GM23248 (cell line): ENCODE measurements at regions not wholly inside any gene's neighbourhood (a gene's known extent, or its start where the extent isn't known, plus 50 kb on each side); places are given as distances from the start of the nearest gene placed in this dataset.

ENCODE experiments used
- DNase-seq: peaks from one replicate; pipeline ENCODE4 v3.0.0-alpha.2; 2015
- H2AFZ ChIP-seq: fragments of 200-600 bp; sonication (generic); 2 replicates; pipeline ENCODE4 v1.6.1; 2016; ENCODE audit warnings: antibody characterized with exemption
- H3F3A ChIP-seq: fragments of 200-600 bp; sonication (generic); 2 replicates; pipeline ENCODE4 v1.6.1; 2016; ENCODE audit warnings: mild to moderate bottlenecking, antibody characterized with exemption, mixed run types; ENCODE audit not compliant: insufficient read depth
- H3K27ac ChIP-seq: fragments of 200-600 bp; sonication (generic); 2 replicates; pipeline ENCODE4 v1.5.1; 2016; ENCODE audit warnings: mild to moderate bottlenecking
- H3K27me3 ChIP-seq: fragments of 200-600 bp; sonication (generic); replicated peaks from 2 replicates; pipeline ENCODE4 v1.6.1; 2016; ENCODE audit warnings: mild to moderate bottlenecking; ENCODE audit not compliant: insufficient read depth
- H3K36me3 ChIP-seq: fragments of 200-600 bp; sonication (generic); 2 replicates; pipeline ENCODE4 v1.6.1; 2016; ENCODE audit warnings: low read depth, mild to moderate bottlenecking
- H3K4me1 ChIP-seq: fragments of 200-600 bp; sonication (generic); 2 replicates; pipeline ENCODE4 v1.6.1; 2016; ENCODE audit warnings: mild to moderate bottlenecking; ENCODE audit not compliant: insufficient read depth
- H3K4me2 ChIP-seq: fragments of 200-600 bp; sonication (generic); one replicate; pipeline ENCODE4 v1.6.1; 2016; ENCODE audit warnings: mild to moderate bottlenecking; ENCODE audit not compliant: unreplicated experiment
- H3K4me3 ChIP-seq: fragments of 200-600 bp; sonication (generic); 2 replicates; pipeline ENCODE4 v1.5.1; 2016; ENCODE audit warnings: mild to moderate bottlenecking
- H3K79me2 ChIP-seq: fragments of 200-600 bp; sonication (generic); 2 replicates; pipeline ENCODE4 v1.6.1; 2016; ENCODE audit warnings: mild to moderate bottlenecking; ENCODE audit not compliant: insufficient read depth
- H3K9ac ChIP-seq: fragments of 200-600 bp; sonication (generic); 2 replicates; pipeline ENCODE4 v1.6.1; 2016; ENCODE audit warnings: mild to moderate bottlenecking
- H3K9me2 ChIP-seq: fragments of 200-600 bp; sonication (generic); 2 replicates; pipeline ENCODE4 v1.6.1; 2016; ENCODE audit warnings: mixed run types, mild to moderate bottlenecking, moderate library complexity; ENCODE audit not compliant: insufficient read depth
- H3K9me3 ChIP-seq: fragments of 200-600 bp; sonication (generic); one replicate; pipeline ENCODE4 v1.6.1; 2017; ENCODE audit warnings: low read depth
- H4K20me1 ChIP-seq: fragments of 200-600 bp; sonication (generic); 2 replicates; pipeline ENCODE4 v1.6.0; 2016; ENCODE audit not compliant: insufficient read depth
- EZH2 ChIP-seq: fragments of 200-600 bp; sonication (generic); IDR thresholded peaks from 2 replicates; pipeline ENCODE4 v1.6.1; 2018; ENCODE audit warnings: antibody characterized with exemption, mild to moderate bottlenecking; ENCODE audit not compliant: insufficient read depth, poor library complexity, severe bottlenecking
- EZH2phosphoT487 ChIP-seq: fragments of 200-600 bp; sonication (generic); IDR thresholded peaks from 2 replicates; pipeline ENCODE4 v1.6.1; 2018; ENCODE audit warnings: antibody characterized with exemption, moderate library complexity, mild to moderate bottlenecking, low read depth; ENCODE audit not compliant: insufficient read depth
- WGBS, 2 experiments: methylation state at CpG; one replicate each; pipeline ENCODE4 v1.1.6; 2015 to 2017; ENCODE audit warnings: low lambda C conversion rate in 2 of 2, low coverage in 1 of 2; ENCODE audit errors: missing lambda C conversion rate in 2 of 2; 5-methylcytosine and 5-hydroxymethylcytosine counted together
- in situ Hi-C: fragments of 300-500 bp; cut with MboI; formaldehyde crosslinking; loops from 2 replicates; pipeline ENCODE4 v1.15.0; 2020

- H3F3A ChIP-seq = no peaks in the 10 kb centered on the region
- no peaks in the 10 kb centered on the region for H3K9me3 ChIP-seq
- in situ Hi-C loops = no loop called here
- H2AFZ ChIP-seq = no peak overlapping the region
- no peak overlapping the region for H3K27ac ChIP-seq
- H3K4me2 ChIP-seq = no peak overlapping the region
- no peaks in the 10 kb centered on the region for H4K20me1 ChIP-seq
- no peak for DNase-seq
- no peak for TF ChIP-seq EZH2
- no peak for TF ChIP-seq EZH2phosphoT487
- no peak overlapping the region for H3K9ac ChIP-seq
- H3K36me3 ChIP-seq = no peaks in the 10 kb centered on the region
- H3K9me2 ChIP-seq = no peaks in the 10 kb centered on the region
- no peaks in the 10 kb centered on the region for H3K4me1 ChIP-seq
- no peaks in the 10 kb centered on the region for H3K79me2 ChIP-seq
- no peak overlapping the region for H3K4me3 ChIP-seq
- WGBS, 2 experiments = 86 to 88% methylated on average over 3 of the region's 3 CpGs
- H3K27me3 ChIP-seq = no peaks in the 10 kb centered on the region
Measured at GRCh38 chr16:51752438-51752995, 601.4 kb upstream of the SALL1 start.

GRCh38 chr16:51747329-51747728, 596.3 kb upstream of the SALL1 start:
- no peaks in the 10 kb centered on the region for H3K9me3 ChIP-seq
- H3K79me2 ChIP-seq = no peaks in the 10 kb centered on the region
- no peak for DNase-seq
- no peaks in the 10 kb centered on the region for H3K27me3 ChIP-seq
- no peak overlapping the region for H3K27ac ChIP-seq
- H3K4me1 ChIP-seq = no peaks in the 10 kb centered on the region
- TF ChIP-seq EZH2 (no peak), EZH2phosphoT487 (no peak)
- no peak overlapping the region for H3K9ac ChIP-seq
- WGBS, 2 experiments = 63 to 67% methylated on average over 4 of the region's 4 CpGs
- no peak overlapping the region for H2AFZ ChIP-seq
- H3K4me3 ChIP-seq = no peak overlapping the region
- no peaks in the 10 kb centered on the region for H3K36me3 ChIP-seq
- in situ Hi-C loops = no loop called here
- no peaks in the 10 kb centered on the region for H4K20me1 ChIP-seq
- H3F3A ChIP-seq = no peaks in the 10 kb centered on the region
- no peak overlapping the region for H3K4me2 ChIP-seq
- no peaks in the 10 kb centered on the region for H3K9me2 ChIP-seq

- WGBS, 2 experiments = 29 to 30% methylated on average over 1 of the region's 1 CpG
- in situ Hi-C loops = no loop called here
Measured at GRCh38 chr16:51734220-51734619, 583.1 kb upstream of the SALL1 start.

GRCh38 chr16:51733181-51733580, 582.1 kb upstream of the SALL1 start:
- no peaks in the 10 kb centered on the region for H3K79me2 ChIP-seq
- no peaks in the 10 kb centered on the region for H3K27me3 ChIP-seq
- H3K4me3 ChIP-seq = no peak overlapping the region
- no peak overlapping the region for H3K27ac ChIP-seq
- H3K4me2 ChIP-seq = no peak overlapping the region
- TF ChIP-seq EZH2phosphoT487 (no peak), EZH2 (no peak)
- no peak overlapping the region for H2AFZ ChIP-seq
- WGBS, 2 experiments = 59 to 68% methylated on average over 2 of the region's 2 CpGs
- no peak overlapping the region for H3K9ac ChIP-seq
- no peaks in the 10 kb centered on the region for H3F3A ChIP-seq
- H3K4me1 ChIP-seq = no peaks in the 10 kb centered on the region
- in situ Hi-C loops = no loop called here
- H3K9me2 ChIP-seq = no peaks in the 10 kb centered on the region
- no peaks in the 10 kb centered on the region for H3K36me3 ChIP-seq
- DNase-seq = no peak
- no peaks in the 10 kb centered on the region for H3K9me3 ChIP-seq
- H4K20me1 ChIP-seq = no peaks in the 10 kb centered on the region

More at GRCh38 chr16:51734220-51734619, 583.1 kb upstream of the SALL1 start:
- TF ChIP-seq EZH2phosphoT487 (no peak), EZH2 (no peak)
- no peaks in the 10 kb centered on the region for H3K79me2 ChIP-seq
- no peak overlapping the region for H3K4me2 ChIP-seq
- H4K20me1 ChIP-seq = no peaks in the 10 kb centered on the region
- H3K36me3 ChIP-seq = no peaks in the 10 kb centered on the region
- H3K9ac ChIP-seq = no peak overlapping the region
- H3K9me2 ChIP-seq = no peaks in the 10 kb centered on the region
- no peaks in the 10 kb centered on the region for H3K4me1 ChIP-seq
- no peak for DNase-seq
- no peaks in the 10 kb centered on the region for H3K9me3 ChIP-seq
- H2AFZ ChIP-seq = no peak overlapping the region
- no peaks in the 10 kb centered on the region for H3K27me3 ChIP-seq
- no peaks in the 10 kb centered on the region for H3F3A ChIP-seq
- no peak overlapping the region for H3K27ac ChIP-seq
- H3K4me3 ChIP-seq = no peak overlapping the region

GRCh38 chr16:51731160-51731559, 580.1 kb upstream of the SALL1 start:
- in situ Hi-C loops = no loop called here
- Histone ChIP-seq H3K9me2 (no peaks in the 10 kb centered on the region), H2AFZ (no peak overlapping the region), H3K4me1 (no peaks in the 10 kb centered on the region), H3K27me3 (no peaks in the 10 kb centered on the region), H3K9ac (no peak overlapping the region), H3K9me3 (no peaks in the 10 kb centered on the region), H3K79me2 (no peaks in the 10 kb centered on the region), H3K27ac (no peak overlapping the region), H4K20me1 (no peaks in the 10 kb centered on the region), H3K36me3 (no peaks in the 10 kb centered on the region), H3F3A (no peaks in the 10 kb centered on the region), H3K4me2 (no peak overlapping the region), H3K4me3 (no peak overlapping the region)
- WGBS, 2 experiments = 54 to 59% methylated on average over 4 of the region's 4 CpGs
- DNase-seq = no peak
- TF ChIP-seq EZH2phosphoT487 (no peak), EZH2 (no peak)
